Effector memory CD8-positive, alpha-beta T cell (primary cell): ENCODE measurements at regions not wholly inside any gene's neighbourhood (a gene's known extent, or its start where the extent isn't known, plus 50 kb on each side); places are given as distances from the start of the nearest gene placed in this dataset.

Experiments
- ATAC-seq: fragments of 150-1000 bp; cut with Tn5 transposase; replicated peaks from 2 replicates; pipeline ENCODE4 v1.10.0; 2021; ENCODE audit warnings: mild to moderate bottlenecking, moderate library complexity
- DNase-seq, 3 experiments: peaks; one replicate each; pipeline ENCODE4 v3.0.0; 2021
- H3K27ac Mint-ChIP-seq, 2 donors: one replicate each; pipeline ENCODE4 v1.8.0; 2022; ENCODE audit warnings: mild to moderate bottlenecking in 2 of 2, mixed read lengths in 2 of 2, moderate library complexity in 2 of 2
- H3K27me3 Mint-ChIP-seq, 2 donors: one replicate each; pipeline ENCODE4 v1.8.0; 2022; ENCODE audit warnings: mixed read lengths in 2 of 2
- H3K36me3 Mint-ChIP-seq: one replicate; pipeline ENCODE4 v1.8.0; 2022; ENCODE audit warnings: mild to moderate bottlenecking, moderate library complexity, mixed read lengths; ENCODE audit not compliant: insufficient read depth
- H3K4me1 Mint-ChIP-seq, 2 donors: one replicate each; pipeline ENCODE4 v1.8.0; 2022; ENCODE audit warnings: low read depth in 2 of 2, mixed read lengths in 2 of 2
- H3K4me3 Mint-ChIP-seq, 2 donors: one replicate each; pipeline ENCODE4 v1.8.0; 2022; ENCODE audit warnings: mild to moderate bottlenecking in 2 of 2, mixed read lengths in 2 of 2, moderate library complexity in 2 of 2
- H3K9me3 Mint-ChIP-seq, 2 donors: one replicate each; pipeline ENCODE4 v1.8.0; 2022; ENCODE audit warnings: mixed read lengths in 2 of 2

GRCh38 chr6:125480571-125480970, 178.8 kb upstream of the HDDC2 start:
- DNase-seq (no peak), ATAC-seq (no peak)
- H3K27ac Mint-ChIP-seq = no peak overlapping the region
- H3K4me3 Mint-ChIP-seq = no peak overlapping the region
- no peaks in the 10 kb centered on the region for H3K9me3 Mint-ChIP-seq
- no peaks in the 10 kb centered on the region for H3K36me3 Mint-ChIP-seq
- no peaks in the 10 kb centered on the region for H3K4me1 Mint-ChIP-seq
- peaks cover 17 to 18% of the 10 kb centered on the region in 2 donors for H3K27me3 Mint-ChIP-seq

- peaks cover 12 to 18% of the 10 kb centered on the region in 2 donors for H3K27me3 Mint-ChIP-seq
- ATAC-seq (no peak), DNase-seq (no peak)
- H3K36me3 Mint-ChIP-seq = no peaks in the 10 kb centered on the region
- no peaks in the 10 kb centered on the region for H3K4me1 Mint-ChIP-seq
- H3K9me3 Mint-ChIP-seq = no peaks in the 10 kb centered on the region
- no peak overlapping the region for H3K4me3 Mint-ChIP-seq
- no peak overlapping the region for H3K27ac Mint-ChIP-seq
Measured at GRCh38 chr6:125481056-125481455, 179.3 kb upstream of the HDDC2 start.

- peaks cover 12 to 27% of the 10 kb centered on the region in 2 donors for H3K27me3 Mint-ChIP-seq
- ATAC-seq = no peak
- DNase-seq = no peak
- no peaks in the 10 kb centered on the region for H3K36me3 Mint-ChIP-seq
- H3K4me1 Mint-ChIP-seq = no peaks in the 10 kb centered on the region
- H3K27ac Mint-ChIP-seq = no peak overlapping the region
- H3K9me3 Mint-ChIP-seq = no peaks in the 10 kb centered on the region
- H3K4me3 Mint-ChIP-seq = no peak overlapping the region
Measured at GRCh38 chr6:125485757-125486156, 184.0 kb upstream of the HDDC2 start.

- H3K27me3 Mint-ChIP-seq = peaks cover 18 to 38% of the 10 kb centered on the region in 2 donors
- ATAC-seq (no peak), DNase-seq (no peak)
- H3K9me3 Mint-ChIP-seq = no peaks in the 10 kb centered on the region
- no peaks in the 10 kb centered on the region for H3K4me1 Mint-ChIP-seq
- no peak overlapping the region for H3K27ac Mint-ChIP-seq
- H3K4me3 Mint-ChIP-seq = no peak overlapping the region
- no peaks in the 10 kb centered on the region for H3K36me3 Mint-ChIP-seq
Measured at GRCh38 chr6:125486881-125487280, 185.1 kb upstream of the HDDC2 start.

GRCh38 chr6:125489579-125490285, 188.0 kb upstream of the HDDC2 start:
- Mint-ChIP-seq H3K36me3 (no peaks in the 10 kb centered on the region), H3K27me3 (peaks cover 6 to 23% of the 10 kb centered on the region in 2 donors), H3K4me3 (no peak overlapping the region), H3K27ac (no peak overlapping the region), H3K4me1 (no peaks in the 10 kb centered on the region), H3K9me3 (no peaks in the 10 kb centered on the region)
- DNase-seq = no peak
- ATAC-seq = no peak

GRCh38 chr6:125491860-125492618, 190.3 kb upstream of the HDDC2 start:
- Mint-ChIP-seq H3K4me1 (no peaks in the 10 kb centered on the region), H3K27ac (no peak overlapping the region), H3K27me3 (peaks cover 5 to 21% of the 10 kb centered on the region in 2 donors), H3K4me3 (no peak overlapping the region), H3K36me3 (no peaks in the 10 kb centered on the region), H3K9me3 (no peaks in the 10 kb centered on the region)
- DNase-seq (no peak), ATAC-seq (no peak)

GRCh38 chr6:125498606-125499005, 196.8 kb upstream of the HDDC2 start:
- Mint-ChIP-seq H3K27me3 (peaks cover 0 to 8% of the 10 kb centered on the region in 2 donors), H3K27ac (no peak overlapping the region), H3K4me1 (no peaks in the 10 kb centered on the region), H3K4me3 (no peak overlapping the region), H3K36me3 (peaks cover 3% of the 10 kb centered on the region), H3K9me3 (no peaks in the 10 kb centered on the region)
- no peak for DNase-seq
- ATAC-seq = no peak

GRCh38 chr6:125499535-125499934, 197.8 kb upstream of the HDDC2 start:
- no peak for ATAC-seq
- Mint-ChIP-seq H3K27me3 (peaks cover 0 to 15% of the 10 kb centered on the region in 2 donors), H3K27ac (no peak overlapping the region), H3K4me1 (no peaks in the 10 kb centered on the region), H3K4me3 (no peak overlapping the region), H3K9me3 (no peaks in the 10 kb centered on the region), H3K36me3 (peaks cover 3% of the 10 kb centered on the region)
- no peak for DNase-seq

- Mint-ChIP-seq H3K9me3 (no peaks in the 10 kb centered on the region), H3K36me3 (peaks cover 3% of the 10 kb centered on the region), H3K27me3 (peaks cover 7 to 33% of the 10 kb centered on the region in 2 donors), H3K4me3 (no peak overlapping the region), H3K27ac (no peak overlapping the region), H3K4me1 (no peaks in the 10 kb centered on the region)
- ATAC-seq = no peak
- no peak for DNase-seq
Measured at GRCh38 chr6:125503181-125503580, 201.4 kb upstream of the HDDC2 start.

GRCh38 chr6:125507987-125508655, 206.4 kb upstream of the HDDC2 start:
- ATAC-seq (no peak), DNase-seq (no peak)
- Mint-ChIP-seq H3K4me3 (no peak overlapping the region), H3K27ac (no peak overlapping the region), H3K27me3 (peaks cover 7 to 29% of the 10 kb centered on the region in 2 donors), H3K9me3 (no peaks in the 10 kb centered on the region), H3K4me1 (no peaks in the 10 kb centered on the region), H3K36me3 (no peaks in the 10 kb centered on the region)

- Mint-ChIP-seq H3K4me3 (no peak overlapping the region), H3K27me3 (peaks cover 7 to 27% of the 10 kb centered on the region in 2 donors), H3K36me3 (no peaks in the 10 kb centered on the region), H3K27ac (no peak overlapping the region), H3K9me3 (no peaks in the 10 kb centered on the region), H3K4me1 (no peaks in the 10 kb centered on the region)
- ATAC-seq (no peak), DNase-seq (no peak)
Measured at GRCh38 chr6:125508793-125509192, 207.0 kb upstream of the HDDC2 start.

- no peaks in the 10 kb centered on the region for H3K9me3 Mint-ChIP-seq
- peaks cover 7 to 21% of the 10 kb centered on the region in 2 donors for H3K27me3 Mint-ChIP-seq
- no peaks in the 10 kb centered on the region for H3K4me1 Mint-ChIP-seq
- no peak for ATAC-seq
- H3K27ac Mint-ChIP-seq = no peak overlapping the region
- H3K36me3 Mint-ChIP-seq = no peaks in the 10 kb centered on the region
- no peak for DNase-seq
- no peak overlapping the region for H3K4me3 Mint-ChIP-seq
Measured at GRCh38 chr6:125509477-125509876, 207.7 kb upstream of the HDDC2 start.

- H3K27me3 Mint-ChIP-seq = peaks cover 7 to 19% of the 10 kb centered on the region in 2 donors
- no peak overlapping the region for H3K4me3 Mint-ChIP-seq
- no peak for ATAC-seq
- H3K4me1 Mint-ChIP-seq = no peaks in the 10 kb centered on the region
- no peak overlapping the region for H3K27ac Mint-ChIP-seq
- no peak for DNase-seq
- H3K36me3 Mint-ChIP-seq = no peaks in the 10 kb centered on the region
- no peaks in the 10 kb centered on the region for H3K9me3 Mint-ChIP-seq
Measured at GRCh38 chr6:125510405-125510804, 208.6 kb upstream of the HDDC2 start.
